KMS-11 (cell line): ENCODE measurements at regions not wholly inside any gene's neighbourhood (a gene's known extent, or its start where the extent isn't known, plus 50 kb on each side); places are given as distances from the start of the nearest gene placed in this dataset.

Experiments
- H2AFZ ChIP-seq: fragments of 200-600 bp; sonication (generic); 2 replicates; pipeline ENCODE4 v1.6.1; 2016; ENCODE audit warnings: antibody characterized with exemption, mixed run types, low read depth
- H3K27ac ChIP-seq: fragments of 200-600 bp; sonication (generic); 2 replicates; pipeline ENCODE4 v1.6.1; 2016; ENCODE audit warnings: mild to moderate bottlenecking, mixed run types
- H3K27me3 ChIP-seq: fragments of 200-600 bp; sonication (generic); 2 replicates; pipeline ENCODE4 v1.6.1; 2017; ENCODE audit warnings: mild to moderate bottlenecking, low read depth, mixed run types, moderate library complexity; ENCODE audit not compliant: insufficient read depth
- H3K36me3 ChIP-seq: fragments of 200-600 bp; sonication (generic); 2 replicates; pipeline ENCODE4 v1.6.1; 2017; ENCODE audit warnings: mild to moderate bottlenecking, mixed run types; ENCODE audit not compliant: insufficient read depth
- H3K4me1 ChIP-seq: fragments of 200-600 bp; sonication (generic); 2 replicates; pipeline ENCODE4 v1.6.1; 2016; ENCODE audit warnings: mild to moderate bottlenecking, low read depth, mixed run types; ENCODE audit not compliant: poor library complexity, severe bottlenecking
- H3K4me2 ChIP-seq: fragments of 200-600 bp; sonication (generic); 2 replicates; pipeline ENCODE4 v1.7.0; 2016; ENCODE audit warnings: mild to moderate bottlenecking, mixed run types
- H3K4me3 ChIP-seq: fragments of 200-600 bp; sonication (generic); IDR thresholded peaks from 2 replicates; pipeline ENCODE4 v1.6.1; 2017; ENCODE audit warnings: low read depth, low read length, mixed read lengths; ENCODE audit not compliant: insufficient read depth
- H3K79me2 ChIP-seq: fragments of 200-600 bp; sonication (generic); 2 replicates; pipeline ENCODE4 v1.6.1; 2016; ENCODE audit warnings: low read depth, mixed run types; ENCODE audit not compliant: insufficient read depth
- H3K9ac ChIP-seq: fragments of 200-600 bp; sonication (generic); 2 replicates; pipeline ENCODE4 v1.6.1; 2016; ENCODE audit warnings: mild to moderate bottlenecking, mixed run types
- H4K20me1 ChIP-seq: fragments of 200-600 bp; sonication (generic); 2 replicates; pipeline ENCODE4 v1.6.1; 2016; ENCODE audit warnings: mild to moderate bottlenecking, mixed run types; ENCODE audit not compliant: insufficient read depth
- CTCF ChIP-seq: fragments of 200-600 bp; sonication (generic); conservative IDR thresholded peaks from 2 replicates; pipeline ENCODE4 v1.6.1; 2017; ENCODE audit warnings: low read depth, mild to moderate bottlenecking, antibody characterized with exemption, low read length, moderate library complexity, mixed read lengths

GRCh38 chr5:160921423-160922285, 69.6 kb upstream of the ATP10B start:
- Histone ChIP-seq H4K20me1 (no peaks in the 10 kb centered on the region), H3K27me3 (no peaks in the 10 kb centered on the region), H3K4me3 (no peak overlapping the region), H3K4me1 (no peaks in the 10 kb centered on the region), H3K9ac (no peak overlapping the region), H3K4me2 (no peak overlapping the region), H2AFZ (no peak overlapping the region), H3K27ac (no peak overlapping the region), H3K36me3 (no peaks in the 10 kb centered on the region), H3K79me2 (no peaks in the 10 kb centered on the region)
- TF ChIP-seq CTCF = no peak

DNA sequence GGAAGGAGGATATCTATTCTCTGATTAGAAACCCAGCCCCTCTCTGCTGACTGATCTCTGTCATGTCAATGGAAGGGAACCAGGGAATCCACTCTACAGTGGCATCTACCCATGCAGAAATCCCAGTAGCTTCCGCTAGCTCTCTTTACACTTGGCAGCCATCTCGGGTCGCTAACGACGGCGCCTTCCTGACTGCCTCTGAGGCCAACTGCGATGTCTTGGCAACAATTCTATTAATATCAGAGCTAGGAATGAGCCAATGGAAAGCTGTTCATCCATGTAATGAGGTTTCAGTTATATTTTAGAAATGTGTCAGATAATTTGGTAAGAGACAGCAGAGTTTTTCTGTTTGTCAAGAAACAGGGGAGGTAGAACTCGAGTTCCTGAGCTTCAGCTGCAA, 67.6 kb upstream of the ATP10B start:
- H2AFZ ChIP-seq = no peak overlapping the region
- no peak overlapping the region for H3K9ac ChIP-seq
- H3K36me3 ChIP-seq = no peaks in the 10 kb centered on the region
- H4K20me1 ChIP-seq = no peaks in the 10 kb centered on the region
- H3K4me2 ChIP-seq = no peak overlapping the region
- no peak overlapping the region for H3K27ac ChIP-seq
- H3K27me3 ChIP-seq = no peaks in the 10 kb centered on the region
- no peak for TF ChIP-seq CTCF
- H3K79me2 ChIP-seq = no peaks in the 10 kb centered on the region
- no peaks in the 10 kb centered on the region for H3K4me1 ChIP-seq
- H3K4me3 ChIP-seq = no peak overlapping the region

DNA sequence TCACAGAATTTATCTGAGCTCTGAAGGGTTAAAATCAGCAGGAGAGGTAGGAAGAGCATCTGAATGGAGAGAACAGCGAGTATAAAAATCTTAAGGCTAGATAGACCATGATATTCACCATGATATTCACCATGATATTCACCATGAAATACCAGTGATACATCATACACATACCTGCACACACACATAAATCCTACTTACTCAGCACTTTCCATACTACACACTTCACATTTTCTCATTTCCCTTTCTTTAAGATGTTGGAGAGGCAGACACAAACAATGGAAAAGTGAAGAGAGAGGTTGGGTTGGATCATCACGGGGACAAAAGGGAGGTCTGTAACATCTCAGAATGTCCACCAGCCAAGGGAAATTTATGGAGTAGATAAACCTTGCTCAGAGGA, 66.4 kb upstream of the ATP10B start:
- TF ChIP-seq CTCF = no peak
- no peak overlapping the region for H3K4me2 ChIP-seq
- no peaks in the 10 kb centered on the region for H3K79me2 ChIP-seq
- no peak overlapping the region for H3K9ac ChIP-seq
- H3K36me3 ChIP-seq = no peaks in the 10 kb centered on the region
- H3K27me3 ChIP-seq = no peaks in the 10 kb centered on the region
- no peak overlapping the region for H3K27ac ChIP-seq
- H2AFZ ChIP-seq = no peak overlapping the region
- H4K20me1 ChIP-seq = no peaks in the 10 kb centered on the region
- H3K4me3 ChIP-seq = no peak overlapping the region
- H3K4me1 ChIP-seq = no peaks in the 10 kb centered on the region

- no peaks in the 10 kb centered on the region for H3K36me3 ChIP-seq
- H3K9ac ChIP-seq = no peak overlapping the region
- no peaks in the 10 kb centered on the region for H3K27me3 ChIP-seq
- no peaks in the 10 kb centered on the region for H4K20me1 ChIP-seq
- TF ChIP-seq CTCF = no peak
- H2AFZ ChIP-seq = no peak overlapping the region
- no peak overlapping the region for H3K27ac ChIP-seq
- H3K79me2 ChIP-seq = no peaks in the 10 kb centered on the region
- no peak overlapping the region for H3K4me3 ChIP-seq
- H3K4me2 ChIP-seq = no peak overlapping the region
- H3K4me1 ChIP-seq = no peaks in the 10 kb centered on the region
These were observed 54.1 kb upstream of the ATP10B start for GRCh38 chr5:160906090-160906489.
